GM12874 (cell line): ENCODE measurements at regions not wholly inside any gene's neighbourhood (a gene's known extent, or its start where the extent isn't known, plus 50 kb on each side); places are given as distances from the start of the nearest gene placed in this dataset.

ENCODE experiments used
- TF ChIP-seq, protein P1 (sequence below): IDR thresholded peaks from 2 replicates; pipeline ENCODE4 v1.5.1; 2011; ENCODE audit warnings: low read depth, mild to moderate bottlenecking, control low read depth, low read length, moderate library complexity; ENCODE audit not compliant: insufficient read depth

DNA sequence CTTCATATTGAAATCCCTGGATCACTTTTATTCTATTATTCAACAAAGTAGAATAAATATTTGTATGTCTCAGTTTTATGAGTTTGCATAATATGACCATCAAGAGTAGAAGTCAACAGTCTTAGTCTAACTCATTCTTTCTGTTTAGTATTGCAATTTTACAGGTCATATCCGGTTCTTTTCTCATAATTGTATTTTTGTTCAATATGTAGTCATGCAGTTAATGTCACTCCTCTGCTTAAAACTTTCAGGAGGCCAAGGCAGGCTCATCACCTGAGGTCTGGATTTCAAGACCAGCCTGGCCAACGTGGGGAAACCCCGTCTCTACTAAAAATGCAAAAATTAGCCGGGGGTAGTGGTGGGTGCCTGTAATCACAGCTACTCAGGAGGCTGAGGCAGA lies 148.4 kb upstream of the TRPM3 start:
- TF ChIP-seq, protein P1, sequence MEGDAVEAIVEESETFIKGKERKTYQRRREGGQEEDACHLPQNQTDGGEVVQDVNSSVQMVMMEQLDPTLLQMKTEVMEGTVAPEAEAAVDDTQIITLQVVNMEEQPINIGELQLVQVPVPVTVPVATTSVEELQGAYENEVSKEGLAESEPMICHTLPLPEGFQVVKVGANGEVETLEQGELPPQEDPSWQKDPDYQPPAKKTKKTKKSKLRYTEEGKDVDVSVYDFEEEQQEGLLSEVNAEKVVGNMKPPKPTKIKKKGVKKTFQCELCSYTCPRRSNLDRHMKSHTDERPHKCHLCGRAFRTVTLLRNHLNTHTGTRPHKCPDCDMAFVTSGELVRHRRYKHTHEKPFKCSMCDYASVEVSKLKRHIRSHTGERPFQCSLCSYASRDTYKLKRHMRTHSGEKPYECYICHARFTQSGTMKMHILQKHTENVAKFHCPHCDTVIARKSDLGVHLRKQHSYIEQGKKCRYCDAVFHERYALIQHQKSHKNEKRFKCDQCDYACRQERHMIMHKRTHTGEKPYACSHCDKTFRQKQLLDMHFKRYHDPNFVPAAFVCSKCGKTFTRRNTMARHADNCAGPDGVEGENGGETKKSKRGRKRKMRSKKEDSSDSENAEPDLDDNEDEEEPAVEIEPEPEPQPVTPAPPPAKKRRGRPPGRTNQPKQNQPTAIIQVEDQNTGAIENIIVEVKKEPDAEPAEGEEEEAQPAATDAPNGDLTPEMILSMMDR: no peak

GRCh38 chr9:71268871-71269635 lies 147.6 kb upstream of the TRPM3 start:
- TF ChIP-seq, protein P1: no peak

- TF ChIP-seq, protein P1: no peak
These were observed 142.0 kb upstream of the TRPM3 start for GRCh38 chr9:71263451-71263850.

DNA sequence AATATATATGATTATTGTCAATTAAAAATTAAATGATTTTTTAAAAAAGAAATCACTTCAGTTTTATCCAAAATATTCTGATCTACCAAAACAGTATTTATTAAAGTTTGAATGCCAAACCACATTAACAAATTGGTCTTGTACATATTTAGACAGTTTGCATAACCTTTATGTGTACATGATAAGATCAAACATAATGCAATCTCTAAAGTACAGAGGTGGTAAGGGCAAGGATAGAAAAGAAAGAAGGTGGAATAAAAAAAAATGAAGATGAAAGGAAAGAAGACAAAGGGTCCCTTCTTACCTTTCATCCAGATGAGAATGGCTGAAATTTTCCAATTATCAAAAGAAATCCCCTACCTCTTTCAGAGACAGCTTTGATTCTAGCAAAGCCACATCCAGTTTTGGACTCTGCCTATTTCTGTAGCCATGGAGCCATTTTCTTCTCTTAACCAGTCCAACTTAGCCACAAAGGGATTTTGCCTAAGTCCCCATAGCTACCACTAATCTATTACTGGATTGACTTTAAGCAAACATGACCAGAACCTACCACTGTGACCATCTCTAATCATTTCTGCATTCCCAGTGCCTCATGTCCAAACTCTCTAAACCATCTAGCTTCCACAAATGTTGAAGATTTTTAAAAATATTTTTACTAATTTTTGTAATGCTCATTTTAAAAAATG lies 133.3 kb upstream of the TRPM3 start:
- TF ChIP-seq, protein P1: no peak

DNA sequence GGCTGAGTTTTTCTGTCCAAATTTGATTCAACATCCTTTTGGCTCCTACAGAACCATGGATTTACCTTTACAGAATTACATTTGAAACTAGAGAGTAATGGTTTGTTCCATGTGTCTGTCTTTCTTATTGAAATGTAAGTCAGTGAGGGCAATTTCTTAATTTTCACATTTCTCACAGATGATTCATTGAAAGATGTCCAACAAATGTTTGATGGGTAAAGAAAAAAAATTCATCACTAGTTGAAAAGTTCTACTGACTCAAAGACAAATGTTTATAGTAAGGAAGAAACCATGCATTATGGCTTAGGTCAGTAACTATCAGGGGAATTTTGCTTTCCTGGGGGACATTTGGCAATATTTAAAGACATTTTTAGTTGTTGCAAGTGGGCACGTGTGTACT lies 131.6 kb upstream of the TRPM3 start:
- TF ChIP-seq, protein P1: no peak

GRCh38 chr9:71250581-71250980 lies 129.2 kb upstream of the TRPM3 start:
- TF ChIP-seq, protein P1: no peak

DNA sequence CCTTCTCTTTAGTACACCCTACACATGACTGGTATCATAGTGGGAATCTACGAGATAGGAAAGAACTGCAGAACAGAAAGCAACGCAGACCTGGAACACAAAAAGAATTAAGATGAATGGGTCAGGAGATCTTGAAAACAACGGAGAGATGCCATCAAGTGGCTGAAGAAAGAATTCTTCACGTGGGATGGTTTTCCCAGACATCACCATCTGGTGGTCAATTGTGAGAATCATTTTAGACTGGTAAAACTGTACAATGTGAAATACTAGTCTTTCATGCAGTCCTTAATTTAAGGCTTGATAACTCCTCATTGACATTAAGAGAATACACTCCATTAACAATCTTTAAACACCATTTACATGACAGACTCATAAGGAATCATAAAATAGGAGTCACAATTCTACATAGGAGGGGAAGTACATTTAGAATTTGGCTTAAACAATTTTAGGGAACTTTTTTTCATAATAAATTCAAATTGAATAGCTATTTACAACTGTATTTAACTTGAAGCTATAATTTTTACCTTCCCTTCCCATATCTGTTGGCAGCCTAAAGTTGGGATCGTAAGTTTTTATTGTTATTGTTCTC lies 128.4 kb upstream of the TRPM3 start:
- TF ChIP-seq, protein P1: peak; percentile 48
